HUES64 (cell line): ENCODE measurements at regions not wholly inside any gene's neighbourhood (a gene's known extent, or its start where the extent isn't known, plus 50 kb on each side); places are given as distances from the start of the nearest gene placed in this dataset.

ENCODE experiments used
- H3K27ac ChIP-seq: 2 replicates; pipeline ENCODE4 v1.7.0; 2013; ENCODE audit warnings: low read depth, low read length, inconsistent platforms
- H3K27me3 ChIP-seq: 2 replicates; pipeline ENCODE4 v1.6.1; 2013; ENCODE audit warnings: mild to moderate bottlenecking, low read length; ENCODE audit not compliant: insufficient read depth
- H3K36me3 ChIP-seq: 2 replicates; pipeline ENCODE4 v1.6.1; 2013; ENCODE audit warnings: mild to moderate bottlenecking, low read length; ENCODE audit not compliant: insufficient read depth
- H3K4me1 ChIP-seq: 2 replicates; pipeline ENCODE4 v1.6.1; 2013; ENCODE audit warnings: mild to moderate bottlenecking, low read length, moderate library complexity; ENCODE audit not compliant: insufficient read depth
- H3K4me3 ChIP-seq: 2 replicates; pipeline ENCODE4 v1.5.1; 2013; ENCODE audit warnings: mild to moderate bottlenecking, low read length, moderate library complexity
- H3K9ac ChIP-seq: 2 replicates; pipeline ENCODE4 v1.6.1; 2013; ENCODE audit warnings: mild to moderate bottlenecking, low read depth, low read length
- H3K9me3 ChIP-seq: 2 replicates; pipeline ENCODE4 v1.6.1; 2013; ENCODE audit warnings: low read depth, low read length; ENCODE audit not compliant: insufficient read depth
- WGBS: fragments of 150-250, 120-280 bp; methylation state at CpG from one replicate; pipeline ENCODE4 v1.1.7; 2013; ENCODE audit warnings: missing lambda C conversion rate; 5-methylcytosine and 5-hydroxymethylcytosine counted together

DNA sequence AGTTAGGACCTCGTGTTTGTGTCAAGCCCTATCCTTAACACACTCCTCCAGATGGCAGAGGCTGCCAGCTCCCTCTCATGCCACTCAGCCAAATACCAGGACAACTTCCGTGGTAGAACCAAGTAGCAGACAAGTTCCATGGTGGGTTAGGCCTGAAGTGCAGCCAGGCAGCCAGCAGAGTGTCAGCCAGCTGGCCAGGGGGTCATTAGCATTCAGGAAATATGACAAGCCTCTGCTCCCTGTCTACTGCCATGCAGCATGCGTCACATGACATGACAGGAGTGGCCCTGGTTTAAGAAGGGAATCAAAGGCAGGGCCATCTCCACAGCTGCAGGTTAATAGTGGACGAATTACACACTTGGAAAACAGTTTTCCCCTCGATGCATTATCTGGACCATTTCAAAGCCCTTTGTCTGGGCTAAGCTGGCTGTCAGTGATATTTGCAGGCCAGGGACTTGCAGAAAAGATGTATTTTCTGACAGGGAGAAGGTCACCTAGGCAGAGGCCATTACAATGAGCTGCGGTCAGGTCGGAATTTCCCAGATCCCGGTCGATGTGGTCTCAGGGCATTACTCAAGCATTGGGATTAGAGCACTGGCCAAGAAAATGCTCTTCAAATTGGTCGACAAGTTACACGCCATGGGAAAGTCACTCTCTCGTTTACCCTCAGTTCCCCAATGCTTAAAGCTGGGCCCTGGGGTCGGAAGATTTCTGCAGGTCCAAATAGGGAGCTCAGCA, 461.7 kb upstream of the CADM1 start:
- WGBS = 68% methylated on average over 13 of the region's 13 CpGs
- Histone ChIP-seq H3K4me3 (no peak overlapping the region), H3K36me3 (no peaks in the 10 kb centered on the region), H3K27ac (no peak overlapping the region), H3K9ac (no peak overlapping the region), H3K27me3 (peaks cover 74% of the 10 kb centered on the region), H3K9me3 (no peaks in the 10 kb centered on the region), H3K4me1 (peaks cover 9% of the 10 kb centered on the region; the same call in 1 of the 2 replicates)

GRCh38 chr11:115964091-115964490, 459.9 kb upstream of the CADM1 start:
- WGBS = 87% methylated on average over 2 of the region's 2 CpGs
- H3K4me3 ChIP-seq = no peak overlapping the region
- H3K36me3 ChIP-seq = no peaks in the 10 kb centered on the region

DNA sequence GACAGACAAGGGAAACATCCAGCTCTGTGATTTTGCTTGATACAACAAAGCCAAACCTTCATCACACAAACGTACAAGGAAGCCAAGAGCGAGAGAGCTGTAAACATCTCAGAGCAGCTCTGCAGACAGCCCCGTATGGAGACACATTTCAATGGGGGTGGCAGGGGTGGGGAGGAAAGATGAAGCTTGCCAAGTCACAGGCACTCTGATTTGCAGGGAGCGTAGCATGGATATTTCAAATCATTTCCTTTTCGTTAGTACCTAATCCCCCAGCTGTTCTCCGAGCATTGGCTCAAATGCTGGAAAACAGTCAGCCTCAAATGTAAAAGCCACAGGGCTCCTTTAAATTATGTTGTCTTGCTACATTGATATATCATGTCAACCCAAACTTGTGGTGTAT, 458.9 kb upstream of the CADM1 start:
- Histone ChIP-seq H3K9me3 (no peaks in the 10 kb centered on the region), H3K4me1 (peaks cover 12% of the 10 kb centered on the region; the same call in 1 of the 2 replicates), H3K27ac (no peak overlapping the region), H3K9ac (no peak overlapping the region), H3K36me3 (no peaks in the 10 kb centered on the region), H3K27me3 (peaks cover 64% of the 10 kb centered on the region), H3K4me3 (no peak overlapping the region)
- WGBS = 74% methylated on average over 6 of the region's 6 CpGs

More at GRCh38 chr11:115964091-115964490, 459.9 kb upstream of the CADM1 start:
- no peak overlapping the region for H3K27ac ChIP-seq
- H3K9ac ChIP-seq = no peak overlapping the region
- peaks cover 9% of the 10 kb centered on the region; the same call in 1 of the 2 replicates for H3K4me1 ChIP-seq
- H3K9me3 ChIP-seq = no peaks in the 10 kb centered on the region
- H3K27me3 ChIP-seq = peaks cover 66% of the 10 kb centered on the region

DNA sequence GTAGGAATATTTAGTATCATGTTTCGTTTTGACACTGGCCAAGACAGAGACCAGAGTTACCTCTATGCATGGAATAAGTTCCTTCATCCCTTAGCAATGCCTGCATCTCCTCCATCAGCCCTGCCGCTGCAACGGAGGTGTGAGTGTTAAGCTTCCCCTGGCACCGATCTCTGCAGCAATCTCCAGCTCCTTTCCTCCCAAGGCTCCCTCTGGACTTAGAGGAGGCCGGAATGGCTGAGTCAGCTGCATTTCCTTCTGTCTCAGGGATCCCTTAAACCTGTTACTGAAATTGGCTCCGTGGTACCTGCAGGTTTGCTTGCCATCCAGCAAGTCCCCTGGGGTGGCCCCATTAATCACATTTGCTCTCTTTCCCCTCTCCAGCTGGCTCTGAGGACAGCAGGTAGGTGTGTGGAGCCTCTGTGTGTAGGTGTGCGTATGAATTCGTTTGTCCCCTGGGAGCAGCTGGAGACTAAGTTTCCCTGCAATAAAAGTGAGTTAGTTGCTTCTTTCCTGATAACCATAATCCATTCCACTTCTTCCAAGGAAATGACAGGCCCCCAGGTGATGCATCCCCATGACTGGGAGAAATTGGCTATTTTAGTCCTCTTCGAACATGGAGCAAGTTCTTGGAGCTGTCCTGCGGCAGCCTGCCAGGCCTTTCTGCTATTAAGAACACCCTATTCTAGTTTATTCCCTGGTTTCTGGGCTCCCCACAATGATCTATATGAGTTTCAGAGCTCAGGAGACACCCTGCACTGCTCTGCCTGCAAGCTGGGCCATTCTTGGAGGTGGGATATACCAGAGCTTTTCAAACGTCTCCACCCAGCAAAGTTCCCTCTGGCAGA, 457.2 kb upstream of the CADM1 start:
- Histone ChIP-seq H3K4me1 (peaks cover 13% of the 10 kb centered on the region; the same call in 1 of the 2 replicates), H3K27ac (no peak overlapping the region)

GRCh38 chr11:115959081-115959486, 454.9 kb upstream of the CADM1 start:
- no peaks in the 10 kb centered on the region for H3K36me3 ChIP-seq
- no peak overlapping the region for H3K4me3 ChIP-seq
- WGBS = 94% methylated on average over 23 of the region's 23 CpGs
- no peak overlapping the region for H3K27ac ChIP-seq
- peaks cover 13% of the 10 kb centered on the region for H3K4me1 ChIP-seq
- peaks cover 29% of the 10 kb centered on the region for H3K27me3 ChIP-seq
- no peak overlapping the region for H3K9ac ChIP-seq
- H3K9me3 ChIP-seq = no peaks in the 10 kb centered on the region

More for the DNA sequence above, 457.2 kb upstream of the CADM1 start:
- Histone ChIP-seq H3K9me3 (no peaks in the 10 kb centered on the region), H3K36me3 (no peaks in the 10 kb centered on the region), H3K27me3 (peaks cover 52% of the 10 kb centered on the region), H3K9ac (no peak overlapping the region), H3K4me3 (no peak overlapping the region)
- 69% methylated on average over 11 of the region's 11 CpGs for WGBS

DNA sequence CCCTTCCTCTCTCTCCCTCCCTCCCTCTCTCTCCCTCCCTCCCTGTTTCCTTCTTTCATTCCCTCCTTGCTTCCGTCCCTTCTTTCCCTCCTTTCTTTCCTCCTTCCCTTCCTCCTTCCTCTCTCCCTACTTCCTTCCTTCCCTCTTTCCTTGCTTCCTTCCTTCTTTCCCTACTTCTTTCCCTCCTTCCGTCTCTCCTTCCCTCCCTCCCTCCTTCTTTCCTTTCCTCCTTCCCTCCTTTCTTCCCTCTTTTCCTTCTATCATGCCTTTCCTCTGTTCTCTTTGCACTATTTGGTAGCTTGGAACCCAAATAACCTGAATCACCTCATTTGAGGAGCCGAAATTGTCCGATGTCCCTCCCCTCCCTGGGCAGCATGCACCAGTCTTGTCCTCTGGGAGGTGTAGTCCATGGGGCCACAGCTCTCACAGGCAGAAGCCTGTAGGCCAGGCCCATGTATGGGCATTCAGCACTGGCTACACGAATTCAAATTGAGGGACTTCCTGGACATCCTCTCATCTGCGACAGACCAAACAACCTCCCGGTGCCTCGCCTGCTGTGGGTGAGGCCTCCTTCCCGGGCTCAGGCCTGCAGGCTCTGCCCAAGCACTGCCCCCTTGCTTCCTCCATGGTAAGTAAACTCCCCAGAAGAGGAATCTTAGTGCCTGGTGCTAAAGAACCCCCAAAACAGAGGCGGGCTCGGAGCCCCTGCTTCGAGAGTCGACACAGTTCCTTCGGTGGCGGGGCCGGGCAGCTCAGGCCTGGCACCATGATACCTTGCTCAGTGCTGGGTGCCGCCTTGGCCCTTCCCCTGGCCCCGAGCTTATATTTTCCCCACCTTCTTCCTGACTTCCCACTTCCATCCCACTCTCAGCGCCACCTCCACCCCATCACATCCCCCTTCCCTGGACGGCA, 454.1 kb upstream of the CADM1 start:
- Histone ChIP-seq H3K9me3 (no peaks in the 10 kb centered on the region), H3K36me3 (no peaks in the 10 kb centered on the region), H3K9ac (no peak overlapping the region), H3K27me3 (peaks cover 22% of the 10 kb centered on the region), H3K4me3 (no peak overlapping the region), H3K27ac (no peak overlapping the region), H3K4me1 (peaks cover 13% of the 10 kb centered on the region)
- 84% methylated on average over 20 of the region's 20 CpGs for WGBS

- no peak overlapping the region for H3K9ac ChIP-seq
- no peaks in the 10 kb centered on the region for H3K27me3 ChIP-seq
- no peak overlapping the region for H3K27ac ChIP-seq
- 84% methylated on average over 2 of the region's 2 CpGs for WGBS
- H3K4me1 ChIP-seq = peaks cover 9% of the 10 kb centered on the region
- H3K9me3 ChIP-seq = no peaks in the 10 kb centered on the region
- no peak overlapping the region for H3K4me3 ChIP-seq
- H3K36me3 ChIP-seq = no peaks in the 10 kb centered on the region
These were observed 451.6 kb upstream of the CADM1 start for GRCh38 chr11:115955803-115956202.

- Histone ChIP-seq H3K4me3 (no peak overlapping the region), H3K27ac (no peak overlapping the region), H3K27me3 (no peaks in the 10 kb centered on the region), H3K9ac (no peak overlapping the region), H3K9me3 (peaks cover 4% of the 10 kb centered on the region; the same call in 1 of the 2 replicates), H3K36me3 (no peaks in the 10 kb centered on the region), H3K4me1 (no peaks in the 10 kb centered on the region)
- WGBS = 100% methylated on average over 1 of the region's 2 CpGs
These were observed 446.4 kb upstream of the CADM1 start for GRCh38 chr11:115950660-115951059.

DNA sequence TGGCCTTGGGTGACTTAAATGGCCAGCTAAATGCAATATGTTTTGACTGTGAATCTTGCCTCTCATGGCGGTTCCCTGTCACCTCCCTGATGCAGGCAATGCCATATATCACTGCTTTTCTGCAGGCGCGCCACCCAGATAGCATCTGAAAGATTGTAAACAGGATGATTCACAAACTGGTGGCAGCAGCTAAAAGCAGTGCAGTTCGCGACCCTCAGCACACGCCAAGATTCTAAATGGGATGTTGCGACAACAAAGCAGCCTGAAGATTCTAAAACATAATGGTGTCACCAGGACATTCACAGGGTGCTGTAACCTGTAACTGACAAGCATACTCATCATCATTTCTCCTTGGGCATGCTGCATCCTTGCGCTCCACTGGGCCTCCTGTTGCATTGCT, 440.4 kb upstream of the CADM1 start:
- H3K36me3 ChIP-seq = no peaks in the 10 kb centered on the region
- no peak overlapping the region for H3K27ac ChIP-seq
- no peaks in the 10 kb centered on the region for H3K4me1 ChIP-seq
- no peaks in the 10 kb centered on the region for H3K27me3 ChIP-seq
- no peak overlapping the region for H3K4me3 ChIP-seq
- no peaks in the 10 kb centered on the region for H3K9me3 ChIP-seq
- H3K9ac ChIP-seq = no peak overlapping the region
- WGBS = 93% methylated on average over 8 of the region's 8 CpGs

DNA sequence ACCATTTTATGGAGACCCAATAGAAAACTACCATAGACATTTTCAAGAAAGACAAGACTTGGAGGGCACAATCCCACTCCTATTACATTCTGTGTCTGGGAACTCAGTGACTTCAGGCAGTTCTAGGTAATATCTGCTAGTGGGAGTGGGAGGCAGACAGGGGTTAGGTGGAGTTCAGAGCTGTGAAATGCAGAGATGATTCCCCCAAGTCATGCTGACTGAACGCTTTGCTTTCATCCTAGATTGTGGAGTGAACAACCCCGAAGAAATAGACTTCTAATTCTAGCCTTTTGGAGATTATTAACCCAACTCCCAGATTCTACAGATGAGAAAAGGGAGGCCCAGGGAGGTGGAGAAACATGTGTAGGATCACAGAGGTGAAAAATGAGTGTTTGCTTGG, 437.8 kb upstream of the CADM1 start:
- H3K9me3 ChIP-seq = no peaks in the 10 kb centered on the region
- H3K27ac ChIP-seq = no peak overlapping the region
- H3K9ac ChIP-seq = no peak overlapping the region
- 100% methylated on average over 1 of the region's 2 CpGs for WGBS
- no peak overlapping the region for H3K4me3 ChIP-seq
- H3K27me3 ChIP-seq = no peaks in the 10 kb centered on the region
- H3K4me1 ChIP-seq = no peaks in the 10 kb centered on the region
- H3K36me3 ChIP-seq = no peaks in the 10 kb centered on the region
